ENCODE measurements at regions not wholly inside any gene's neighbourhood (a gene's known extent, or its start where the extent isn't known, plus 50 kb on each side); places are given as distances from the start of the nearest gene placed in this dataset.

DNA sequence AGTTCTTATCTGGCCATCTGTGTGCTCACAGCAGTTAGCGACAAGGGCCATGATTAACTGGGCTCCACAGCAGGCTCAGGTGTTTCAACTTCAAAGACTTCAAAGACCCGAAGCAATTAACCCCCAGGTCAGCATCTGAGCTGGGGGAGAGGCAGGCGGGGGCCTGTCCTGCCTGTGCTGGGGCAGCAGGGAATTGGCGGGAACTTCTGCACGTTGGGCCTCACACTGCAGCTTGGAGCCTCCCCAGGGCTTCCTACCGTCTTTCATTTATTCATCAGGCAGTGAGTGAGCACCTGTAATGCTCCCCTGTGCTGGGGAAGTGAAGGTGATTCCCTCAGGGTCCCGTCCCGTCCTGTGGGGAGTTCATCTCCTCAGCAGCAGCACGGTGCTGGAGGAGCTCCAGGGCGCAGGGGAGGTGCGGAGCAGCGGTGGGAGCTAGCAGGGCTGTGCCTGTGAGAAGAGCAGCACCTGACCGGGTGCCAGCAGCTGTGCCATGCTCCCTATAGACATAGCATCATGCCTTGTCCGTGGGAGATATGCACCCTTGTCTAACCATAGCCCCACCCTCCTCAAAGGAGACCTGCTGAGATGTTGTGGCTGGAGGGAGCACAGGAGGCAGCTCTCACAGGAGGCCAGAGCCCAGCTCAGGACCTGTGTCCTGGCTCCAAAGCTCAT lies 51.8 kb upstream of the FRMD1 start:
- DNase-seq (ENCODE audit: low spot score in 2 of 2): peak in 1 of 2 donors; percentile 11
- TF ChIP-seq POLR2A (IDR thresholded peaks at IDR 0.05): no peak
- TF ChIP-seq POLR2AphosphoS5 (IDR thresholded peaks at IDR 0.05): no peak
- TF ChIP-seq, protein P1, sequence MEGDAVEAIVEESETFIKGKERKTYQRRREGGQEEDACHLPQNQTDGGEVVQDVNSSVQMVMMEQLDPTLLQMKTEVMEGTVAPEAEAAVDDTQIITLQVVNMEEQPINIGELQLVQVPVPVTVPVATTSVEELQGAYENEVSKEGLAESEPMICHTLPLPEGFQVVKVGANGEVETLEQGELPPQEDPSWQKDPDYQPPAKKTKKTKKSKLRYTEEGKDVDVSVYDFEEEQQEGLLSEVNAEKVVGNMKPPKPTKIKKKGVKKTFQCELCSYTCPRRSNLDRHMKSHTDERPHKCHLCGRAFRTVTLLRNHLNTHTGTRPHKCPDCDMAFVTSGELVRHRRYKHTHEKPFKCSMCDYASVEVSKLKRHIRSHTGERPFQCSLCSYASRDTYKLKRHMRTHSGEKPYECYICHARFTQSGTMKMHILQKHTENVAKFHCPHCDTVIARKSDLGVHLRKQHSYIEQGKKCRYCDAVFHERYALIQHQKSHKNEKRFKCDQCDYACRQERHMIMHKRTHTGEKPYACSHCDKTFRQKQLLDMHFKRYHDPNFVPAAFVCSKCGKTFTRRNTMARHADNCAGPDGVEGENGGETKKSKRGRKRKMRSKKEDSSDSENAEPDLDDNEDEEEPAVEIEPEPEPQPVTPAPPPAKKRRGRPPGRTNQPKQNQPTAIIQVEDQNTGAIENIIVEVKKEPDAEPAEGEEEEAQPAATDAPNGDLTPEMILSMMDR (IDR thresholded peaks at IDR 0.05): no peak

DNA sequence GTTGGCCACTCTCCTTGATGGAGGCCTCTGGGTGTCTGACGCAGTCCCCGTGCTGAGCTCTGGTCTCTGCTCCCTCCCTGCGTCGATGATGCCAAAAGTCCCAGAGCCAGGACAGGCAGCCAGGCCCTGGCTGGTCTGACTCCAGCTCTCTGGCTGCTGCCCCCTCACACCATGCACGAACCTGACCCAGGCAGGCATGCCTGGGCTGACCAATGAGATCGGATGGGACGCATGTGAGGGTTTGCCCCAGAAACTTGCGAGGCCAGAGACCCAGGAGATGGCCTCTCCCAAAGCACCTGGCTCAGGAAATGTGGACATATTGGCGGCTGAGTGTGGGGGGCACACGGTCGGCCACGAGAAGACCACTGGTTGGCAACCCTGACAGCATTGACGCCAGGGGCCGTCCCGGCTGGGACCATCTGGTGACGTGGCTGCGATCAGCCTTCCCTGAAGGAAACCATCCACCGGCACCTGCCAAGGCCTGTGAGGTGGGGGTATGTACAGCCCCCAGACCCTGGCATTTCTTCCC lies 51.2 kb upstream of the FRMD1 start:
- peak in 1 of 2 donors; percentile 8 for DNase-seq (ENCODE audit: low spot score in 2 of 2)
- TF ChIP-seq POLR2A (IDR thresholded peaks at IDR 0.05) (no peak), POLR2AphosphoS5 (IDR thresholded peaks at IDR 0.05) (no peak)
- TF ChIP-seq, protein P1 (IDR thresholded peaks at IDR 0.05): no peak
- intact Hi-C loops (cut with DNase I; ENCODE audit: low total_unique reads): no loop called here
- H3K4me3 ChIP-seq: no peak overlapping the region
- H3K36me3 ChIP-seq: no peaks in the 10 kb centered on the region
- no peaks in the 10 kb centered on the region for H3K4me1 ChIP-seq
- H3K9me3 ChIP-seq: no peaks in the 10 kb centered on the region
- no peak overlapping the region for H3K27ac ChIP-seq
- no peaks in the 10 kb centered on the region for H3K27me3 ChIP-seq

More for the DNA sequence above, 51.8 kb upstream of the FRMD1 start:
- Histone ChIP-seq H3K4me1 (no peaks in the 10 kb centered on the region), H3K36me3 (no peaks in the 10 kb centered on the region), H3K9me3 (no peaks in the 10 kb centered on the region), H3K4me3 (no peak overlapping the region), H3K27ac (no peak overlapping the region), H3K27me3 (no peaks in the 10 kb centered on the region)
- intact Hi-C loops (cut with DNase I; ENCODE audit: low total_unique reads): no loop called here

DNA sequence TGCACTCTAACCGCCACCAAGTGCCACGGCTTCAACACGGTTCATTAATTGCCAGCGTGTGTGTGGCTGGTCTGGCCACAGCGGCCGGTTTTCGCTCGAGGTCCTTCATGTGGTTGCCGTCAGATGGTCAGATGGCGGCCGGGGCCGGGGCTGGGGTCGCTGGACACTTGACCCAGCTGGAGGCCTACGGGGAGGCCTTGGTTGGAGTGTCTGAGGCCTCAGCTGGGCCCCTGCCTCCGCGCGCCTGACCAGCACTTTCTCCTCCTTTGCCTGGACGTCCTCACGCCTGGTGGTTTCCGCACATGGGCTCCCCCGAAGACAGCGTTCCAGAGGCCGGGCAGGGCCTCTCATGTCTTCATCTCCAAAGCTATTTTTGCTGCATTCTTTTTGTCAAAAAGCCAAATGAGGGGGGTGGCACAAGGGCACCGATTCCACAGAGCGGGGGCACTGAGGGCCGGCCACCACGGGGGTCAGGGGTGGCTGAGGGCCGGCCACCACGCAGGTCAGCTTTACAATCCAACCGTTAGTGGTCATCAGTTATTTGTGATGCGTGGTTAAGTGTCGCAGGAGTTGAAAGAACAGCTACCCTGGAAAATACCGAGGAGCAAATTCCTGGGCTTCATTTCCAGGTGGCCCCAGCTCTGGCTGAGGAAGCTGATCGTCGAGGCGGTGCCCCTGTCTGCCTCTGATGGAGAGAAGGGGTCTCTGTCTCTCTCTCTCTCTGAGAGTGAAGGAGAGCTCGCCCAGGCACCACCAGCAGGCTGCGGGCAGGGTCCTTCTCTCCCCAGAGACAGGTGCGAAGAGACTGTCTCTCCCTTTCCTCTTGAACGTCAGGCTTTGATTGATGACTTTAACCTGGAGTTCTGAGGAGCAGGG lies 50.5 kb upstream of the FRMD1 start:
- Histone ChIP-seq H3K4me1 (no peaks in the 10 kb centered on the region), H3K27ac (no peak overlapping the region), H3K27me3 (no peaks in the 10 kb centered on the region), H3K4me3 (no peak overlapping the region), H3K9me3 (no peaks in the 10 kb centered on the region), H3K36me3 (no peaks in the 10 kb centered on the region)
- intact Hi-C loops (cut with DNase I; ENCODE audit: low total_unique reads): no loop called here
- TF ChIP-seq POLR2AphosphoS5 (IDR thresholded peaks at IDR 0.05): no peak
- TF ChIP-seq POLR2A (IDR thresholded peaks at IDR 0.05): no peak
- TF ChIP-seq, protein P1 (IDR thresholded peaks at IDR 0.05): no peak
- peak in 1 of 2 donors; percentile 14 for DNase-seq (ENCODE audit: low spot score in 2 of 2)

DNA sequence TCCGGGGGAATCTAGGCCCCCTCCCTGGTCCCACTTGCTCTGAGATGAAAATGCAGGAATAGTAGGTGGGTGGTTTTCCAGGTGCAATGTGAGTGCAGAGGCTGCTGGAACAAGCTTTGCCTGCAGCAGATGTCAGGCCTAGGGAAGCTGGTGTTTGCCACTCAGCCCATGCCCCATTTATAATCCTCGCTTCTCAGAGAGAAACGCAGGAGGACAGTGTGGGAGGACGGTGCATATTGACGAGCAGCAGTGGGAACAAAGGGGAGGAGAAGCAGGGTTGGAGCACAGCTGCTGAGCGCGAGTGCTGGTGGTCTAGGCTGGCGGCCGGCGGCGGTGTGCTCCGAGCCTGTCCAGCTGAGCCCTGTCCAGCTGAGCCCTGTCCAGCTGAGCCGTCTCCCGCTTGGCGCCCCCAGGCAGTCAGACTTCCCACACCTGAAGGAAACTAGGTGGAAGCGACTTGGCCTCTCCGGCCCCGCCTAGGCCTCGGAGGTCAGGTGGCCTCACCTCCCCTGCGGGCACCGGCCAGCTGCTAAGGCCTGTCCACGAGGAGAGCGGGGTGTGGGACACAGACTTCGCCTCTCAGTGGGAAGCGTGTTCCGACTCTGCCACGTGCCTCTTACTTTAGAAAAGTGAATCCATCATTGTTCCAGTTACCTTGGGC lies 49.7 kb upstream of the FRMD1 start:
- Histone ChIP-seq H3K36me3 (no peaks in the 10 kb centered on the region), H3K4me3 (no peak overlapping the region), H3K4me1 (no peaks in the 10 kb centered on the region), H3K27ac (no peak overlapping the region), H3K9me3 (no peaks in the 10 kb centered on the region), H3K27me3 (no peaks in the 10 kb centered on the region)
- peak in 1 of 2 donors; percentile 16 for DNase-seq (ENCODE audit: low spot score in 2 of 2)
- intact Hi-C loops (cut with DNase I; ENCODE audit: low total_unique reads): no loop called here
- TF ChIP-seq POLR2A (IDR thresholded peaks at IDR 0.05) (no peak), POLR2AphosphoS5 (IDR thresholded peaks at IDR 0.05) (no peak)
- TF ChIP-seq, protein P1 (IDR thresholded peaks at IDR 0.05): no peak
